OCI-LY1 (cell line): ENCODE measurements at regions not wholly inside any gene's neighbourhood (a gene's known extent, or its start where the extent isn't known, plus 50 kb on each side); places are given as distances from the start of the nearest gene placed in this dataset.

ENCODE experiments used
- CTCF ChIP-seq: fragments of 200-600 bp; sonication (generic), shearing (Covaris generic); IDR thresholded peaks from 2 replicates; pipeline ENCODE4 v1.5.1; 2017; ENCODE audit warnings: mild to moderate bottlenecking, antibody characterized with exemption, low read length, moderate library complexity, mixed read lengths
- EZH2 ChIP-seq: fragments of 200-600 bp; sonication (generic), shearing (Covaris generic); IDR thresholded peaks from 2 replicates; pipeline ENCODE4 v1.8.0; 2017; ENCODE audit warnings: borderline replicate concordance, mixed run types, mild to moderate bottlenecking, antibody characterized with exemption, low read length, moderate library complexity, mixed read lengths

- no peak for TF ChIP-seq CTCF
- no peak for TF ChIP-seq EZH2
Measured at GRCh38 chr3:187957165-187957581, 196.8 kb upstream of the LPP start.
